Hepatocyte (in vitro differentiated cells): ENCODE measurements at regions not wholly inside any gene's neighbourhood (a gene's known extent, or its start where the extent isn't known, plus 50 kb on each side); places are given as distances from the start of the nearest gene placed in this dataset.

Experiments
- DNase-seq: peaks from one replicate; pipeline ENCODE4 v3.0.0-alpha.2; 2016; ENCODE audit warnings: low spot score
- H2AFZ ChIP-seq: fragments of 200-600 bp; sonication (generic); 2 replicates; pipeline ENCODE4 v1.6.0; 2016; ENCODE audit warnings: antibody characterized with exemption, mild to moderate bottlenecking
- H3K27ac ChIP-seq: fragments of 200-600 bp; sonication (generic); 2 replicates; pipeline ENCODE4 v1.5.1; 2016; ENCODE audit warnings: mild to moderate bottlenecking
- H3K27me3 ChIP-seq: fragments of 200-600 bp; sonication (generic); 2 replicates; pipeline ENCODE4 v1.6.1; 2016
- H3K36me3 ChIP-seq: fragments of 200-600 bp; sonication (generic); replicated peaks from 2 replicates; pipeline ENCODE4 v1.5.1; 2016; ENCODE audit warnings: low read depth; ENCODE audit not compliant: insufficient read depth
- H3K4me1 ChIP-seq: fragments of 200-600 bp; sonication (generic); 2 replicates; pipeline ENCODE4 v1.5.1; 2016; ENCODE audit warnings: mild to moderate bottlenecking, moderate library complexity; ENCODE audit not compliant: insufficient read depth
- H3K4me2 ChIP-seq: fragments of 200-600 bp; sonication (generic); 2 replicates; pipeline ENCODE4 v1.6.0; 2016
- H3K4me3 ChIP-seq: fragments of 200-600 bp; sonication (generic); 2 replicates; pipeline ENCODE4 v1.5.1; 2016; ENCODE audit warnings: mild to moderate bottlenecking
- H3K79me2 ChIP-seq: fragments of 200-600 bp; sonication (generic); 2 replicates; pipeline ENCODE4 v1.6.0; 2017; ENCODE audit warnings: mild to moderate bottlenecking
- H3K9me2 ChIP-seq: fragments of 200-600 bp; sonication (generic); replicated peaks from 2 replicates; pipeline ENCODE4 v1.6.0; 2017; ENCODE audit warnings: mild to moderate bottlenecking; ENCODE audit not compliant: insufficient read depth
- H3K9me3 ChIP-seq: fragments of 200-600 bp; sonication (generic); 2 replicates; pipeline ENCODE4 v1.5.1; 2016; ENCODE audit warnings: low read depth, mild to moderate bottlenecking
- H4K20me1 ChIP-seq: fragments of 200-600 bp; sonication (generic); 2 replicates; pipeline ENCODE4 v1.6.0; 2016; ENCODE audit warnings: mild to moderate bottlenecking; ENCODE audit not compliant: insufficient read depth, poor library complexity, severe bottlenecking
- CTCF ChIP-seq: fragments of 200-600 bp; sonication (generic); IDR thresholded peaks from 2 replicates; pipeline ENCODE4 v1.5.1; 2016; ENCODE audit warnings: antibody characterized with exemption, mild to moderate bottlenecking; ENCODE audit not compliant: poor library complexity
- EZH2 ChIP-seq: fragments of 200-600 bp; sonication (generic); IDR thresholded peaks from 2 replicates; pipeline ENCODE4 v1.6.1; 2016; ENCODE audit warnings: antibody characterized with exemption, mild to moderate bottlenecking, borderline replicate concordance
- EZH2phosphoT487 ChIP-seq: fragments of 200-600 bp; sonication (generic); IDR thresholded peaks from one replicate; pipeline ENCODE4 v1.6.1; 2018; ENCODE audit warnings: antibody characterized with exemption, mild to moderate bottlenecking, low read depth, moderate library complexity; ENCODE audit not compliant: unreplicated experiment, severe bottlenecking
- WGBS: methylation state at CpG from one replicate; pipeline ENCODE4 v1.1.6; 2016; ENCODE audit warnings: low lambda C conversion rate; ENCODE audit errors: missing lambda C conversion rate; 5-methylcytosine and 5-hydroxymethylcytosine counted together

GRCh38 chr2:139946690-139947089, 1166.5 kb upstream of the NXPH2 start:
- Histone ChIP-seq H3K9me2 (no peaks in the 10 kb centered on the region), H2AFZ (no peak overlapping the region), H3K9me3 (no peaks in the 10 kb centered on the region), H3K4me3 (no peak overlapping the region), H3K4me1 (no peaks in the 10 kb centered on the region), H3K27me3 (no peaks in the 10 kb centered on the region), H3K4me2 (no peak overlapping the region), H3K36me3 (no peaks in the 10 kb centered on the region), H3K79me2 (no peaks in the 10 kb centered on the region), H4K20me1 (no peaks in the 10 kb centered on the region), H3K27ac (no peak overlapping the region)
- no peak for DNase-seq
- 81% methylated on average over 2 of the region's 2 CpGs for WGBS
- TF ChIP-seq CTCF (peak; percentile 21), EZH2phosphoT487 (no peak)

- Histone ChIP-seq H4K20me1 (no peaks in the 10 kb centered on the region), H3K36me3 (no peaks in the 10 kb centered on the region), H3K27me3 (no peaks in the 10 kb centered on the region), H3K9me2 (no peaks in the 10 kb centered on the region), H3K4me2 (no peak overlapping the region), H3K9me3 (no peaks in the 10 kb centered on the region), H3K27ac (no peak overlapping the region), H3K4me1 (no peaks in the 10 kb centered on the region), H2AFZ (no peak overlapping the region), H3K4me3 (no peak overlapping the region), H3K79me2 (no peaks in the 10 kb centered on the region)
- WGBS: 93% methylated on average over 1 of the region's 1 CpG
- no peak for TF ChIP-seq CTCF
- TF ChIP-seq EZH2: no peak
- no peak for TF ChIP-seq EZH2phosphoT487
- DNase-seq: no peak
These were observed 1160.5 kb upstream of the NXPH2 start for GRCh38 chr2:139940686-139941085.

- Histone ChIP-seq H4K20me1 (no peaks in the 10 kb centered on the region), H3K36me3 (no peaks in the 10 kb centered on the region), H3K9me3 (no peaks in the 10 kb centered on the region), H3K4me3 (no peak overlapping the region), H3K4me1 (no peaks in the 10 kb centered on the region), H3K4me2 (no peak overlapping the region), H2AFZ (no peak overlapping the region), H3K9me2 (no peaks in the 10 kb centered on the region), H3K27ac (no peak overlapping the region), H3K27me3 (no peaks in the 10 kb centered on the region), H3K79me2 (no peaks in the 10 kb centered on the region)
- WGBS: 5% methylated on average over 1 of the region's 1 CpG
- no peak for TF ChIP-seq EZH2phosphoT487
- no peak for TF ChIP-seq CTCF
- TF ChIP-seq EZH2: no peak
- DNase-seq: no peak
These were observed 1145.7 kb upstream of the NXPH2 start for GRCh38 chr2:139925903-139926302.

GRCh38 chr2:139924070-139924469, 1143.9 kb upstream of the NXPH2 start:
- no peak overlapping the region for H2AFZ ChIP-seq
- H3K9me3 ChIP-seq: no peaks in the 10 kb centered on the region
- no peaks in the 10 kb centered on the region for H3K27me3 ChIP-seq
- H3K9me2 ChIP-seq: no peaks in the 10 kb centered on the region
- H3K4me2 ChIP-seq: no peak overlapping the region
- no peak for TF ChIP-seq EZH2phosphoT487
- TF ChIP-seq EZH2: no peak
- no peak for TF ChIP-seq CTCF
- H3K79me2 ChIP-seq: no peaks in the 10 kb centered on the region
- no peaks in the 10 kb centered on the region for H4K20me1 ChIP-seq
- no peak for DNase-seq
- H3K4me1 ChIP-seq: no peaks in the 10 kb centered on the region
- no peaks in the 10 kb centered on the region for H3K36me3 ChIP-seq
- WGBS: 63% methylated on average over 5 of the region's 5 CpGs
- no peak overlapping the region for H3K27ac ChIP-seq
- no peak overlapping the region for H3K4me3 ChIP-seq
